ENCODE measurements at regions not wholly inside any gene's neighbourhood (a gene's known extent, or its start where the extent isn't known, plus 50 kb on each side); places are given as distances from the start of the nearest gene placed in this dataset.

DNA sequence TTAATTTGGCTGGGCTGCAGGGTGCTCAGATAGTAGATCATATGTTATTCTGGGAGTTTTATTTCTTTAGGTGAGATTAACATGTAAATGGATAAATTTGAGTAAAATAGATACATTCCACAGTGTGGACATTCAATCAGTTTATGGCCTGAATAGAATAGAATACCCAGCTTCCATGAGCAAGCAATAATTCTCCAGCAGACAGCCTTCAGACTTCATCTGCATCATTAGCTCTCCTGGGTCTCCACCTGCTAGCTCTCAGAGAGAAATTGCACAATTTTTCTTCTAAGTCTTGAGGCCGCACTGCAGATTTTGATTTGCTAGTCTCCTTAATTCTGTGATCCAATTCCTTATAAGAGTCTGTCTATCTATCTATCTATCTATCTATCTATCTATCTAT is 420.3 kb upstream of the BOD1L1 start:
- no peak for DNase-seq (ENCODE audit: low read depth)

DNA sequence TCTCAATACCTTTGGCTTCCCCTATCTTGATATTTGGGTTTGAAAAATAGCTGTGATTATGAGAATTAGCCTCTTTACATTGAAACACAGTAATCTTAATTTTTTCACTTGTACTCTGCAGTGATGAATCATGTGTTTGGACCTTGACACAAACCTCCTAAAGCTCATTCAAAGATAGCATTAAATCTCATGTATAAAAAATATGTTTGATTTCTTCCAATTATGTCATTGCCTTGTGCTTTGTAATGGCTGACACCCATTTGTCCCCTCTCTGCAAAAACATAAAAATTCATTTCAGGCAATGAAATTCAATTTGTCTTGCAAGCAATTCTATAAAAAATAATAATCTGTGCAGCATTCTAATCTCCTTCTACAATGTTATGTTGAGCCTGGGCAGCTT is 422.4 kb upstream of the BOD1L1 start:
- no peak for DNase-seq (ENCODE audit: low read depth)

DNA sequence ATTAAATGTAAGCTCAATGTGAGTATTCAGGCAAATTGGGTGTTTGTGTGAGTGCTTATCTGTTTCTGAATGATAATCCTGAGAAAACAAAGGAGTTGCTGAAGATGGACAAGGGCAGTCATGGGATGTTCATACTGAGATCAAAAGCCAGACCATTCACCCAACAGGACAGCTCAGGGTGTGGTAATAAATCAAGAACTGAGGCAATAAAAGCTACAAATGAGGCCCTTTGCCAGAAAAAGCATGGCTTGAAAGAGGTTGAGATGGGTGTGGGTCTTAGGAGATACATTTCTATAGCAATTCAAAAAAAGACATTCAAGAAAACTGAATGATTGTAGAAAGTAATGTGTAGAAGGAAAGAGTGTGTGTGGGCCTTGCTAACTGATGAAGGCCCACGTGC is 425.8 kb upstream of the BOD1L1 start:
- no peak for DNase-seq (ENCODE audit: low read depth)

GRCh38 chr4:14054391-14054790 is 426.9 kb upstream of the BOD1L1 start:
- DNase-seq (ENCODE audit: low read depth), result no peak

GRCh38 chr4:14059006-14059405 is 431.5 kb upstream of the BOD1L1 start:
- no peak for DNase-seq (ENCODE audit: low read depth)

DNA sequence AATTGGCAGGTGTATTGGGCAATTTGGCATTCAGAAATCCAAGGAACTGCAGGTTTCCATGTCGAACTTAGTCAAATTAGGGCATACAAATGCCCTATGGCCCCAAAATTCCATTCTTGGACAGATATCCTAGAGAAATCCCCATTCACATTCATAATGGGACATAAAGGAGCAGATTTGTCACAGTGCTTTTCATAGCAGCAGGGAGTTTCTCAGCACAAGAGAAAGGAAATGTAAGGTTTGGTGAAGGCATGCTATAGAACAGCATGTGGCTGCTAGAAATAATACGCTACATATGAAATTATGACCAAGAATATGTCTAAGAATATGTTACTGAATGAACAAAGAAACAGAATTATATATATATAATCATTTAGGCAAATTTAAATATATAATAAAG is 437.5 kb upstream of the BOD1L1 start:
- no peak for DNase-seq (ENCODE audit: low read depth)

GRCh38 chr4:14065406-14065805 is 437.9 kb upstream of the BOD1L1 start:
- DNase-seq (ENCODE audit: low read depth), result no peak

GRCh38 chr4:14066979-14067378 is 439.5 kb upstream of the BOD1L1 start:
- no peak for DNase-seq (ENCODE audit: low read depth)

DNA sequence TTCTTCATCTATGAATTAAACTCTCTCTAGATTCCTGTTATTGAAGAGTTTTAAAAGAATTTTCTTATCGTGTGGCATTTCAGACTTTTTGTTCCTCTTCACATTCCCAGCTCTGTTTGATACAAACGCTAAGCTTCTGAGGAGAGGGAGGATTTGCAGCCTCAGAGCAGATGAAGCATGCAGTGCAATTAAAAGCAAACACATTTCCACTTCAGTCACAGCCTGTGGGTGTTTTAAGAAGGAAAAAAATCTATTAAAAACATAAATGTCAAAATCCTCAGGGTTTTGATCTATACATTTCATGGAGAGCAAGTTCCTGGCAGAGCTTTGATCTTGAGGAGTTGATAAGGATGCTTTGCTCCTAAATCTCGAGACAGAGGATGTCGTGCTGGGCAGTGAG is 442.4 kb upstream of the BOD1L1 start:
- no peak for DNase-seq (ENCODE audit: low read depth)

DNA sequence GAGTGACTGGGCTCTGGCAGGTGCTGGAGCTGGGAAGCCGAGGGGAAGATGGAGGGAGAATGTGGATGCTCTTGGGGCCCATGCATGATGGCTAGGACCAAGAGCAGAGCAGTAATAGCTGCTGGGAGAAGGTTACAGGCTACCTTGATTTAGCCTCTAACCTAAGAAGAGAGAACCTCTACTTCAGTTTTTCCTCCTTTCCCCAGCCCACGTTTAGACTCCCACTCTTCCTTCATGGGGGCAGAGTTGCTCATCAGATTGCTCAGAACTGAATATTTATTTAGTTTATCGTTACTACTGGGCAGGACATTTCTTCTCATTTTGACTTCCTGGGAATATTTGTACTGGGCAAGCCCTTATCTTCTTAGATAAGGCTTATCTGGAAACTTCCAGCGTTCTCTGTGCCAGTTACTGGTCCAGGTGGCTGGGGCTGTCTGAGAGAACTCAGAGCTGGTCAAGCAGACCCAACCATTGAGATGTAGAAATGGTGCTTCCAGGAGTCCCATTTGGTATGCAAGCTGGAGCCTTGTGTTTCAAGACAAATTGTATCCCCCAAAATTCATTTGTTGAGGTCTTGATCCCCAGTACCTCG is 442.9 kb upstream of the BOD1L1 start:
- no peak for DNase-seq (ENCODE audit: low read depth)

- no peak for DNase-seq (ENCODE audit: low read depth)
Observed at GRCh38 chr4:14072506-14072905, 445.0 kb upstream of the BOD1L1 start.

DNA sequence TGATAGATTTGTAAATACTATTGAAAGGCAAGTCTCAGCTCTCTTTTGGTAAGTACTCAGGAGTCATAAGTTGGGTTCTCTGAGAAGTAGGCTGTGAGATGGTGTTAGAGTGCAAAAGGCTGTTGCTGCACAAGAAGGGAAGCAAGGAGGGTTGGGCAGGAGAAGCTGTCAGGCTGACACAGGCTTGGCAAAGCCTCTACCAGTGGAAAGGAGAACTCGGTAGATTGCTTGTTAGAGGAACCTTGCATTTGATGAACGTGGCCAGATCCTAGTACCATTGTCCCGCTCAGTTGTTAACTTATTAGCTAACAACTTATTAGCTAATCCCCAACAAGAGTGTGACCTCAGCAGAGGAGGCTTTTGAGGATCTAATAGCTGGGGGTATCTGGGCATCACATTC is 449.3 kb upstream of the BOD1L1 start:
- DNase-seq (ENCODE audit: low read depth), result no peak

DNA sequence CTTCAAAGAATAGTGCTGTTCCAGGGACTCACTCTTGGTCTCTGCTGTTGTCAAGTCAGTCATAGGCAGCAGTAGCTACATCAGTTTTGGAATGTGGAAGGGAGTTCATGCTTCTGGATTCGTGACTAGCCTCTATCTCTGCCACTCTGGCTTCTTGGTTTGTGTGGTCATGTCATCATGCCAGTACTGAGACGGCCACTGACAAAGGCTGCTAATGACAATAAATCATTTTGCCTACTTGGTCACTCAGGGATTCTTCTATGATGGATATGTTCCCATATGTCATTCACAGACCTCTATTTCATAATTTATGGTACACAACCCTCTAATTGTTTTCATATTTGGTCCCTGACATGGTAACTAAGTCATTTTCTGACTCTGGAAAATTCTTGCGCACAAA is 450.8 kb upstream of the BOD1L1 start:
- DNase-seq (ENCODE audit: low read depth), result no peak

DNA sequence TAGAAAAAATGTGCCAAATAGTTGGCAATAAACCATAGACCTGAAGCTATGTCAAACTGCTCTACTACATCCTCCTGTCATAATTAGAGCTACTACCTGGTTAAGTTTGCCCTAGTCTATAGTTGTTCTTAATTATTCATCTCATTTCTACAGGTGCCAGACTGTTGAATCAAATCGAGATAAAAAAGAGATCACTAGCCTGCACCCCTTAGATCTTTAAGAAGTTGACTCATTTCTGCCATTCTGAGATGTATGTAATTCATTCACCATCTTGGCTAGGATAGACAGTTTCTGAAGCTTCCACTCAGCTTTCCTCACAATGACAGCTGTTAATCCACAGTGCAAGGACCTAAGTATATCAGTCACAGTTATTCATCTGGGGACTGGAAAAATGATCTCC is 452.1 kb upstream of the BOD1L1 start:
- DNase-seq (ENCODE audit: low read depth), result no peak

DNA sequence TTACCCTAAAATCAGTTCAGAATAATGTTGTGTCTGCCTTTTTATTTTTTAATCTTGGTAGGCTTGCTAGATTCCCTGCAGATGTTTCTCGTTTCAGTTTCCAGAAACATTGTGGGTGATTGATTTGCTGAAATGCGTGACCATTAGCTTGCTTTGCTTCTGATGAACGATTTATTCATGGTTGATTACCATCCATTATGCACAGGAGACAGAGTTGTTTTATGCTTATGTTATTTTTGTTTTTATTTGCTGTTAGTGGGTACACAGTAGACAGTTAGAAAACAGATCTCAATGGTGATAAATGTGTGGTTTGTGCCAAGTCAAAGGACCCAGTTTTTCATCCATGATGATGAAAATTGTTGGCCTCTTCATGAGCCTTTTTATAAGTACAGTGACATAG is 455.6 kb upstream of the BOD1L1 start:
- no peak for DNase-seq (ENCODE audit: low read depth)

- no peak for DNase-seq (ENCODE audit: low read depth)
Observed at GRCh38 chr4:14084598-14084997, 457.1 kb upstream of the BOD1L1 start.

DNA sequence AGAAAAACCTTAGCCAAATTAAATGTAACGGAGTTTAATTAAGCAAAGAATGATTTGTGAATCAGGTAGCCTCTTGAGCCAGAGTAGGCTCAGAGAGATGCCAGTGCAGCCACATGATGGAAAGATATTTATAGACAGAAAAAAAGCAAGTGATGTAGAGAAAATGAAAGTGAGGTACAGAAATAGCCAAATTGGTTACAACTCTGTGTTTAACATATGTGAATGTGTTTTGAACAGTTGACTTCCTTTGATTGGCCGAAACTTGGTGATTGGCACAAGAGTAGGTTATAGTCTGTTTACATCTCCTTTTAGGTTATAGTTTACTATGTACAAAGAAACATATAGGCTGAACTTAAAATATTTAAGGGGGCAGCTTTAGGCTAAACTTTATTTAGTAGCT is 459.9 kb upstream of the BOD1L1 start:
- DNase-seq (ENCODE audit: low read depth), result no peak

DNA sequence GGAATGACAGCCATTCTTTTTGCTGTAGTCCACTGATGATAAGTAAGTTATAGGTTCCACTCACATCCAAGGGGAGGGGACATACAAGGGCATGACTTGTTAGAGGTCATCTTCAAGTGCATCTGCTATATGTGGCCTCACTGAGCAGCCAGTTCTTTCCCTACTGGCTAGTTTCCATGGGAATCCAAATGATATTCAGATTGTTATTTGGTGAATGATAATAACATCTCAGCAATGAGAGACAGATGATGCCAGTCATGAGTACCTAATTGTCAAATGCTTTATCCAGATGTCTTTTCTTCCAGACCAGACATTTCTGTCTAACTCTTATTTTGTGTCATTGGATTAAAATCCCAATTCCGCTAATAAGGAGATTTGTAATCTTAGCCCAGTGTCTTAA is 460.4 kb upstream of the BOD1L1 start:
- no peak for DNase-seq (ENCODE audit: low read depth)

DNA sequence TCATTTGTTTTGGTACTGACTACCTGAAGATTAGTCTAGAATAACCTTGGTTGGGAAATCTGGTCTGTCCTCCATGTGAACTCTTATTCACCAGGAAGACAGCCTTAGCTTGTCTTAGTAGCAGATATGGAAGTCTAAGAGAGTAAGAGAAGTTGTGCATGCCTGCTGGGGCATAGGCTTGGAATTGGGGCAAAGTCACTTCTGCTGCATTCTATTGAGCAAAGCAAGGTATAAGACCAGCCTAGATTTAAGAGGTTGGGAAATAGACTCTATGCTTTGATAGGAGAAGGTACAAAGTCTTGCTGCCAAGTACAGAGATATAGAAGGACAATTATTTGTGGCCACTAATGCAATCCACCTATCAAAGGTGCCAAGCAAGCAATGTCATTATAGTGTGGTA is 464.0 kb upstream of the BOD1L1 start:
- DNase-seq (ENCODE audit: low read depth), result no peak

DNA sequence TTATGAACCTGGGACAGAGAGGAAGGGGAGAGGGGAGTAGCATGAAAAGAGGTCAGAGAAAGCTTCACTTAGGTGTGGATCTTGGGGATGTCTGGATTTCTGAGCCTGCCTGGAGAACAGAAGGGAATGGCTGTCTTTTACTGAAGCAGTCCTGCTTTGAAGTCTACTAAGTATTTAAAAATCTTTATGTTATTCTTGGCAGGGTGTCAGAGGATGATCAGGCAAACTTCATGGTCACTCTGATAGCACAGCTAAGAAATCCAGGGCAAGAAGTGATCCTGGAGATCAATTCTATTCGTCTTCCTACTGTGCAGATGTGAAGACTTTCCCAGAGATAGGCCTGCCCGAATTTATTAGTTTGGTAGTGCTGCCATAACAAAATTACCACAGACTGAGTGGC is 464.4 kb upstream of the BOD1L1 start:
- DNase-seq (ENCODE audit: low read depth), result no peak

DNA sequence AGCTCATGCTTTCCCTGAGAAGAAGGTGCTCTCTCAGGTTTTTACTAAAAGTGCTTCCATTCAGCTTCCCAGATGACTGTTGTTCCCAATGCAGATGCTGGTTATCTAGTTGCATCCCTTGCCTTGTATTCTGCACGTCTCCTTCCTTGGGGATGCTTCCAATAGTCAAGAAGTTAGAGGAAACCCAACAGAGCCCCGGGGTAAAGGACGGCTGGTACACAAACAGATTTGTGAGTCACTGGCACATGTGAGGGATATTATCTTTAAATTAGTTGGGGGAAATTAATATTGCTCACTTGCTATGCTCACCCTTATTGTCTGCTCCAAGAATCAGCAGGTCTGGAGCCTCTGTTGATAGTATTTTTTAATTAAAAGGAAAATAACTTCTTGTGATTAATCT is 465.2 kb upstream of the BOD1L1 start:
- no peak for DNase-seq (ENCODE audit: low read depth)

DNA sequence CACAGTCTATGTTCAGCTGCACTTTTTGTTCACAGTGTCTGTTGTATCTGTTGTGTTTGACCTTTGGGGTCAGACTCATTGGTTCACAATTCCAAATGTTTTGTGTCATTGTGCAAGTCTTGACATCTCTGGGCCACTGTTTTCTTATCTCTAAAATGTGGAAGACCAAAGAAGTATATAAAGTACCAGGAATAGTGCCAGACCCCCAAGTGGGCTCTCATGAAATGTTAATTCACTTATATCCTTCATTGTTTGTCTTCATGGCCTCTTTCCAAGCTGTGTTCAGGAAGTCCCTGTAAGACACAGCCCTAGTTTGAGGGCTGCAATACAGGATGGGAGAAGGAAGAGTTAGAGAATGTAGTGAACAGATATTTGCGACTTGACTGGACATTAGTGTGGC is 468.3 kb upstream of the BOD1L1 start:
- no peak for DNase-seq (ENCODE audit: low read depth)

DNA sequence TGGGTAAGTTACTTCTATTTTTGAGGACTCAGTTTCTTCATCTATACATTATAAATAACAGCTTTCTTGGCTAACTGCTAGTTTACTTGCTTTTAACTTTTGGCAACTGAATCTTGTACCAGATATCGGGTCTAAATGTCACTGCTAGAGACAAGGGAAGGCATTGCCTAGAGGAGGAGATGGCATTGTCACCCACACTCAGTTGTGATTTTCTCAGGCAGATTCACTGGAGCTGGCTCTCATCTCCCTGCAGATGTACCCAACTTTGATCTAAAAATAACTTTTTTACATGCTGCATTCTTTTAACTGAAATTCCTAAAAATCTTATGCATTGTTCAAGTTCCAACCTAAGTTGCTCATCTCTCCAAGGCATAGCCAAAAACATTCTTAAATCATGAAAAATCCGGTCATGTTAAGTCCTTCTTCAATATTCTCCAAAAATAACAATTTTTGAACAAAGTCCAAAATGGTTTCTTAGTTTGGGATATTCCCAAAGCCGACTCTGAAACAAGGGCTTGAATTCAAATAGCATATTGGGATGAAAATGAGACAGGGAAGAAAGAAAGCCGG is 469.0 kb upstream of the BOD1L1 start:
- no peak for DNase-seq (ENCODE audit: low read depth)

DNA sequence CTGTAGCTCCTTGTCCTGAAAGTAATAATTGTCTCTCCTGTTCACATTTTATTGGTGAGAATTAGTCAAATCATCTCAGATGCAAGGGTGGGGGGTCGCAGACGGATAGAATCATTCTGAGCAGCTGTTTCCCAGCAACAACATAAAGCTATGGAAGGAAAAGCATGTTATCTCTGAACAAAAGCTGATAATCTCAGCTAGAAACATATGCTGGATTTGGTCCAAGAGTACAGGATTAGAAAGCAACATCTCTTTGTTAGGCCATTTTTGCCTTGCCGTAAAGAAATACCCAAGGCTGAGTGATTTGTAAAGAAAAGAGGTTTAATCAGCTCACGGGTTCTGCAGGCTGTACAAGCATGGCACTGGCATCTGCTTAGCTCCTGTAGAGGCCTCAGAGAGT is 472.8 kb upstream of the BOD1L1 start:
- DNase-seq (ENCODE audit: low read depth), result no peak

DNA sequence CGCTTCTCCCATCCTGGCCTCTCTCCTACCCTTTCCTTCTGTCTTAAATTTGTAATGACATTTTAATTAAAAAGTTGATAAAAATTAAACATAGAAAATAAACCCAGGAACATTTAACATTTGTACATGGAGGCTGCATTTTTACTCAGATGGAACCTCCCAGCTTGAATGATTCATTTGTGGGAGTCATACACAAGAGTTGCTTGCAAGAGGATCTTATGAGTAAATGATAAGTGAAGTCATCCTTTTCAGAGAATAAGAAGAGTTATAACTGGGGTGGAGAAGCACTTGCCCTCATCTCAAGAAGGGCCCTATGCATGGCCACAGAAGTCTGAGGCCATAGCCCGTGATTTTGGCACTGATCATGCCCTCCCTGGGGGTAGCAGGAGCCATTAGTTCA is 482.9 kb upstream of the BOD1L1 start:
- DNase-seq (ENCODE audit: low read depth), result no peak
